Liver (tissue), 8 donors: ENCODE measurements at regions not wholly inside any gene's neighbourhood (a gene's known extent, or its start where the extent isn't known, plus 50 kb on each side); places are given as distances from the start of the nearest gene placed in this dataset.

Experiments
- DNase-seq: peaks from one replicate; pipeline ENCODE4 v3.0.0-alpha.2; 2017; ENCODE audit warnings: low spot score
- H3K27ac ChIP-seq, 2 donors: one replicate each; pipeline ENCODE4 v1.7.0; 2013; ENCODE audit warnings: inconsistent platforms in 2 of 2, low read length in 2 of 2, control low read depth in 1 of 2, low read depth in 1 of 2, mild to moderate bottlenecking in 1 of 2
- H3K27me3 ChIP-seq, 4 donors: one replicate each; pipeline versions ENCODE4 v1.6.1 to v1.7.0; 2013; ENCODE audit warnings: low read length in 3 of 4, inconsistent platforms in 1 of 4, mild to moderate bottlenecking in 1 of 4, moderate library complexity in 1 of 4; ENCODE audit not compliant: control insufficient read depth in 4 of 4, insufficient read depth in 4 of 4
- H3K36me3 ChIP-seq, 4 donors: one replicate each; pipeline versions ENCODE4 v1.6.1 to v1.7.0; 2013; ENCODE audit warnings: low read length in 3 of 4, mild to moderate bottlenecking in 3 of 4, low read depth in 1 of 4, moderate library complexity in 1 of 4; ENCODE audit not compliant: control insufficient read depth in 4 of 4, insufficient read depth in 3 of 4
- H3K4me1 ChIP-seq, 4 donors: one replicate each; pipeline versions ENCODE4 v1.6.1 to v1.7.0; 2013; ENCODE audit warnings: low read length in 3 of 4, mild to moderate bottlenecking in 3 of 4, moderate library complexity in 1 of 4; ENCODE audit not compliant: control insufficient read depth in 4 of 4, insufficient read depth in 4 of 4
- H3K4me3 ChIP-seq, 3 donors: one replicate each; pipeline versions ENCODE4 v1.6.1 to v1.7.0; 2013; ENCODE audit warnings: low read length in 3 of 3, control low read depth in 1 of 3, low read depth in 1 of 3, mild to moderate bottlenecking in 1 of 3
- H3K9ac ChIP-seq, 2 donors: one replicate each; pipeline ENCODE4 v1.7.0; 2013; ENCODE audit warnings: low read length in 2 of 2, mild to moderate bottlenecking in 2 of 2, moderate library complexity in 2 of 2, control low read depth in 1 of 2, low read depth in 1 of 2
- H3K9me3 ChIP-seq, 4 donors: one replicate each; pipeline versions ENCODE4 v1.6.1 to v1.7.0; 2013; ENCODE audit warnings: low read length in 3 of 4; ENCODE audit not compliant: control insufficient read depth in 4 of 4
- ATF3 ChIP-seq: IDR thresholded peaks from 2 replicates; pipeline ENCODE4 v1.6.1; 2016; ENCODE audit warnings: antibody characterized with exemption
- CTCF ChIP-seq: fragments of 150-350 bp; IDR thresholded peaks from 2 replicates; pipeline ENCODE4 v1.5.1; 2017; ENCODE audit warnings: improper control_type of control experiment, low read depth, low read length; ENCODE audit not compliant: missing input control
- EGR1 ChIP-seq, 2 donors: IDR thresholded peaks; 2 replicates each; pipeline ENCODE4 v1.6.1; 2016 to 2018; ENCODE audit warnings: antibody characterized with exemption in 2 of 2, low read depth in 2 of 2
- FOXA1 ChIP-seq: IDR thresholded peaks from 2 replicates; pipeline ENCODE4 v1.6.1; 2016; ENCODE audit warnings: antibody characterized with exemption
- FOXA2 ChIP-seq: IDR thresholded peaks from 2 replicates; pipeline ENCODE4 v1.6.1; 2016; ENCODE audit warnings: antibody characterized with exemption
- GABPA ChIP-seq, 2 donors: IDR thresholded peaks in 1 of 2; conservative IDR thresholded peaks in 1 of 2; 2 replicates each; pipeline ENCODE4 v1.6.1; 2016; ENCODE audit warnings: antibody characterized with exemption in 2 of 2, mild to moderate bottlenecking in 1 of 2, moderate library complexity in 1 of 2
- HNF4A ChIP-seq, 2 donors: conservative IDR thresholded peaks; 2 replicates each; pipeline ENCODE4 v1.6.1; 2016; ENCODE audit warnings: antibody characterized with exemption in 2 of 2, mild to moderate bottlenecking in 2 of 2
- HNF4G ChIP-seq: IDR thresholded peaks from 2 replicates; pipeline ENCODE4 v1.6.1; 2016; ENCODE audit warnings: antibody characterized with exemption
- JUND ChIP-seq, 2 donors: IDR thresholded peaks; 2 replicates each; pipeline ENCODE4 v1.6.1; 2016; ENCODE audit warnings: antibody characterized with exemption in 2 of 2
- MAX ChIP-seq: IDR thresholded peaks from 2 replicates; pipeline ENCODE4 v1.6.1; 2016; ENCODE audit warnings: antibody characterized with exemption
- NR2F2 ChIP-seq: IDR thresholded peaks from 2 replicates; pipeline ENCODE4 v1.6.1; 2016; ENCODE audit warnings: antibody characterized with exemption
- RAD21 ChIP-seq, 2 donors: IDR thresholded peaks; 2 replicates each; pipeline ENCODE4 v1.6.1; 2016; ENCODE audit warnings: antibody characterized with exemption in 2 of 2, mild to moderate bottlenecking in 2 of 2
- REST ChIP-seq: IDR thresholded peaks from 2 replicates; pipeline ENCODE4 v1.6.1; 2016; ENCODE audit warnings: antibody characterized with exemption, mild to moderate bottlenecking
- RXRA ChIP-seq, 2 donors: IDR thresholded peaks; 2 replicates each; pipeline ENCODE4 v1.6.1; 2017 to 2018; ENCODE audit warnings: antibody characterized with exemption in 2 of 2, mild to moderate bottlenecking in 1 of 2
- SP1 ChIP-seq: IDR thresholded peaks from 2 replicates; pipeline ENCODE4 v1.6.1; 2018; ENCODE audit warnings: antibody characterized with exemption, mild to moderate bottlenecking
- TAF1 ChIP-seq: conservative IDR thresholded peaks from 2 replicates; pipeline ENCODE4 v1.6.1; 2016; ENCODE audit warnings: antibody characterized with exemption, mild to moderate bottlenecking
- YY1 ChIP-seq: IDR thresholded peaks from 2 replicates; pipeline ENCODE4 v1.6.1; 2016; ENCODE audit warnings: antibody characterized with exemption, mild to moderate bottlenecking
- ZBTB33 ChIP-seq: IDR thresholded peaks from 2 replicates; pipeline ENCODE4 v1.6.1; 2016; ENCODE audit warnings: antibody characterized with exemption
- WGBS: extraction: QIAGEN DNeasy Blood & Tissue Kit; methylation state at CpG from one replicate; pipeline ENCODE4 v1.1.7; 2013; 5-methylcytosine and 5-hydroxymethylcytosine counted together
- donor health status: healthy.
- donor health status: healthy.
- donor health status: healthy.
- donor health status: healthy.
- donor health status: healthy.

- TF ChIP-seq MAX (no peak), YY1 (no peak), JUND (IDR thresholded peaks at IDR 0.05) (no peak), ATF3 (no peak), TAF1 (no peak), CTCF (no peak), GABPA (IDR thresholded peaks at IDR 0.05 in 1 of 2, conservative IDR thresholded peaks at IDR 0.05 in 1 of 2) (no peak)
Observed at GRCh38 chr13:32903720-32904119, 112.5 kb upstream of the KL start (continued).

GRCh38 chr13:32904266-32904665 lies 112.0 kb upstream of the KL start:
- Histone ChIP-seq H3K9me3 (no peaks in the 10 kb centered on the region), H3K9ac (no peak overlapping the region), H3K36me3 (no peaks in the 10 kb centered on the region), H3K27ac (no peak overlapping the region), H3K4me1 (no peaks in the 10 kb centered on the region), H3K27me3 (no peaks in the 10 kb centered on the region), H3K4me3 (no peak overlapping the region)
- no peak for DNase-seq
- TF ChIP-seq HNF4A (conservative IDR thresholded peaks at IDR 0.05): no peak
- no peak for TF ChIP-seq JUND (IDR thresholded peaks at IDR 0.05)
- TF ChIP-seq REST: no peak
- TF ChIP-seq NR2F2: no peak
- no peak for TF ChIP-seq FOXA2
- TF ChIP-seq RAD21 (IDR thresholded peaks at IDR 0.05): no peak
- TF ChIP-seq ZBTB33: no peak
- no peak for TF ChIP-seq MAX
- no peak for TF ChIP-seq HNF4G
- TF ChIP-seq YY1: no peak
- TF ChIP-seq EGR1 (IDR thresholded peaks at IDR 0.05; ENCODE audit: low read depth in 2 of 2): no peak
- TF ChIP-seq GABPA (IDR thresholded peaks at IDR 0.05 in 1 of 2, conservative IDR thresholded peaks at IDR 0.05 in 1 of 2): no peak
- no peak for TF ChIP-seq ATF3
- no peak for TF ChIP-seq FOXA1
- TF ChIP-seq RXRA (IDR thresholded peaks at IDR 0.05): no peak
- TF ChIP-seq SP1: no peak
- 91% methylated on average over 2 of the region's 2 CpGs for WGBS
